Lower leg skin (tissue), 3 donors: ENCODE measurements at regions not wholly inside any gene's neighbourhood (a gene's known extent, or its start where the extent isn't known, plus 50 kb on each side); places are given as distances from the start of the nearest gene placed in this dataset.

Experiments
- POLR2A ChIP-seq, 2 donors: fragments of 450-650 bp; IDR thresholded peaks; one replicate each; pipeline ENCODE4 v1.6.1; 2016 to 2017; ENCODE audit warnings: antibody characterized with exemption in 2 of 2, mild to moderate bottlenecking in 1 of 2, moderate library complexity in 1 of 2
- TF ChIP-seq, protein P1 (sequence below), 3 donors: fragments of 450-650 bp; IDR thresholded peaks; one replicate each; pipeline ENCODE4 v1.5.1; 2016; ENCODE audit warnings: antibody characterized with exemption in 3 of 3, mild to moderate bottlenecking in 3 of 3, moderate library complexity in 2 of 3

DNA sequence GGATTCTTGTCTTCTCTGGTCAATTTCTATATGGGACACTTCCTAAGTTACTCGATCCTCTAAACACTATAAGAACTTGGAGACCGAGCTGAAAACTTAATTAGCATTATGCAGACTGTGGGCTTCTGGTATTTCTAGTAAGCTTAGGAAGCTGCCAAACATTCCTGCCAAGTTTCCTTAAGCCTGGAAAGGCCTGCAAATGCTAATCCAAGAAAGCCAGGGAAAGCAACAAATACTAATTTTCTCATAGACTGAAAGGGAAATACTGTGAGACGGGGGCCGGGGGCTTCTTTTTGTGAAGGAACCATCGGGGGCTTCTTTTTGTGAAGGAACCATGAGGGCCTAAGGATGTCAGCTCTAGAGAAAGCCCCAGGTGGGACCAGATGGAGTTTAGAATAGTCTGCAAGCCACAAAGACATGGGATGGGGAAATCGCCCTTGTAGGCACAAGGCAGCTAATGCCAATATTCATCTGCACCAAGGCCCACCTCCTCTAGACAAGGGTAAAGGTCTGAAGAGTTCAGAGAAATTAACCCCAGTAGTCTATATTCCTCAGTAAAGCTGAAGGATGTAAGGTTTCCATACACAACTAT lies 332.4 kb upstream of the PRDM1 start:
- TF ChIP-seq, protein P1, sequence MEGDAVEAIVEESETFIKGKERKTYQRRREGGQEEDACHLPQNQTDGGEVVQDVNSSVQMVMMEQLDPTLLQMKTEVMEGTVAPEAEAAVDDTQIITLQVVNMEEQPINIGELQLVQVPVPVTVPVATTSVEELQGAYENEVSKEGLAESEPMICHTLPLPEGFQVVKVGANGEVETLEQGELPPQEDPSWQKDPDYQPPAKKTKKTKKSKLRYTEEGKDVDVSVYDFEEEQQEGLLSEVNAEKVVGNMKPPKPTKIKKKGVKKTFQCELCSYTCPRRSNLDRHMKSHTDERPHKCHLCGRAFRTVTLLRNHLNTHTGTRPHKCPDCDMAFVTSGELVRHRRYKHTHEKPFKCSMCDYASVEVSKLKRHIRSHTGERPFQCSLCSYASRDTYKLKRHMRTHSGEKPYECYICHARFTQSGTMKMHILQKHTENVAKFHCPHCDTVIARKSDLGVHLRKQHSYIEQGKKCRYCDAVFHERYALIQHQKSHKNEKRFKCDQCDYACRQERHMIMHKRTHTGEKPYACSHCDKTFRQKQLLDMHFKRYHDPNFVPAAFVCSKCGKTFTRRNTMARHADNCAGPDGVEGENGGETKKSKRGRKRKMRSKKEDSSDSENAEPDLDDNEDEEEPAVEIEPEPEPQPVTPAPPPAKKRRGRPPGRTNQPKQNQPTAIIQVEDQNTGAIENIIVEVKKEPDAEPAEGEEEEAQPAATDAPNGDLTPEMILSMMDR (IDR thresholded peaks at IDR 0.05), result no peak
- no peak for TF ChIP-seq POLR2A (IDR thresholded peaks at IDR 0.05)
